Left renal cortex interstitium (tissue), 4 donors: ENCODE measurements at regions not wholly inside any gene's neighbourhood (a gene's known extent, or its start where the extent isn't known, plus 50 kb on each side); places are given as distances from the start of the nearest gene placed in this dataset.

Experiments
- DNase-seq, 4 donors: peaks; one replicate each; pipeline ENCODE4 v3.0.0-alpha.2; 2013; ENCODE audit warnings: low read depth in 4 of 4, low spot score in 2 of 4, missing footprints in 1 of 4

DNA sequence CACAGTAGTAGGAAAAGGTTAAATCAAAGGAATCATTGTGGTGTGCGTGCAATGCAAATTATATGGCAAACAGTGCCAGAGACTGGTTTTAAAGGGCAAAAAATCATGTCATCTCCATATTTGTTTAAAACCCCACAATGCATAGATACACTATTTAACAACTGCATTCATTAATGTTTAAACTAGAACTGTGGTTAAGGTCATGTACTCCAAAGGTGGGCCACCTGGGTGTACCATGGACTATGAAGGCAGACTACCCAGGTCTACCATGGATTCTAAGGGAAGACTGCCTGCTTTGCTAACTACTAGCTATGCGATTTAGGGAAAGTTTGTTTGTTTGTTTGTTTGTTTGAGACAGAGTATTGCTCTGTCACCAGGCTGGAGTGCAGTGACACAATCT is 356.3 kb downstream of the ZEB2 start:
- DNase-seq = no peak

DNA sequence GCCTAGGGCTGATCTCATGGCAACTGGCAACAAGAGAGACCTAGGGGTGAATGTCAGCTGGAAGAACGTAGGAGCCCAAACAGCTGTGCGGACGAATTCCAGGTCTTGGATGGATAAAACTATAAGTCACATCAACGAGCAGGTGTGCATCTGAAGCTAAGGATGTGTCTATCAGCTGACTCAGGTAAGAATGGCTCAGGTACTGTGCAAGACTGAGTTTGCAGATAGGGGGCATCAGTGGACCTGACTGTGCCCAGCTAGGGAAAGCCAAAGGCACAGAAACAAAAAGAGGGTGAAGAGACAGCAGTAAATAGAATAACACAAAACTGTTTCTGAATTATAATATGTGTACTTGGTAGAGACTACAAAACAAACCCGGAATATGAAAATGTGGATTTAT is 357.3 kb downstream of the ZEB2 start:
- no peak for DNase-seq

GRCh38 chr2:144161061-144161460 is 358.9 kb downstream of the ZEB2 start:
- DNase-seq = no peak

GRCh38 chr2:144159240-144159639 is 360.7 kb downstream of the ZEB2 start:
- no peak for DNase-seq

- no peak for DNase-seq
Measured at GRCh38 chr2:144158096-144158495, 361.8 kb downstream of the ZEB2 start.

DNA sequence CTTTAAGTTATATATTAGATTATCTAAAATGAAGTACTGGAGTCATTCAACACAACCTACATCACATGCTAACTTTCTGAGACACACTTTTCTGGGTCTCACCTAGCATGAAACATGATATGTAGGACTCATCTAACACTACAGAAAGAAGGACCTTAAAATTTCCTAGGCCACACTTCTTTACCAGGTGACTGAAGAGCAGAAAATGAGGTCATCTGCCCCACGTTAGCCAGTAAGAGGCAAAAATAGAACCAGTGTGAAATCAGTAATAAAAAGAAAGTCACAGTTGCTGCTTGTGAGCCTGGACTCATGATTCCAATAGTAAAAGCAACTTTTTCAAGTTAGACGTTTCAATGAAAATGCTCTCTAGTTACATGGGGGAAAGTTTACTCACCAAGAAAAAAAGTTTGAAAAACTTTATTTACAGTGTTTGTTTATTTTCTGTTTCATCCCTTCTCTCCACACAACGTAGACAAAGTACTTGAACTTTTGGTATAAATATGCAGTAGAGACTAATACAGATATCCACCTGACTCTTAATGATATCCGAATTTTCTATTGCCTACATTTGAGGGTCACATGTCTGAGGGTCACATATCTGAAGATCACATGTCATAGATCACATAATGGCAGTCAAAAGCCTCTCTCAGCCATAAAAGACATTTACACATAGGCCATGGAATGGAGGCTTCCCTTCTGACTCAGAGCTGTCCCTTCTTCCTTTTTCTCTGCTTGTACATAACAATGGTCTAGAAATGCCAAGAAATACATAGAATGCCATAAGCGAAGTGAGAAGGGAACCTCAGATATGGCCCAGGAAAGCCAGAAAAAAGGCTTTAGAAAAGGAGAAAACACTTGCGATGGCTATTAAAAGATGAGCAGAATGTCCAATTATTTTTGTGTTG is 362.9 kb downstream of the ZEB2 start:
- no peak for DNase-seq

GRCh38 chr2:144154205-144154604 is 365.7 kb downstream of the ZEB2 start:
- DNase-seq = no peak

- DNase-seq = no peak
Measured at GRCh38 chr2:144152817-144153271, 367.1 kb downstream of the ZEB2 start.

GRCh38 chr2:144151851-144152250 is 368.1 kb downstream of the ZEB2 start:
- DNase-seq = no peak

GRCh38 chr2:144151405-144151804 is 368.5 kb downstream of the ZEB2 start:
- DNase-seq = no peak

GRCh38 chr2:144147356-144147755 is 372.6 kb downstream of the ZEB2 start:
- DNase-seq = no peak

DNA sequence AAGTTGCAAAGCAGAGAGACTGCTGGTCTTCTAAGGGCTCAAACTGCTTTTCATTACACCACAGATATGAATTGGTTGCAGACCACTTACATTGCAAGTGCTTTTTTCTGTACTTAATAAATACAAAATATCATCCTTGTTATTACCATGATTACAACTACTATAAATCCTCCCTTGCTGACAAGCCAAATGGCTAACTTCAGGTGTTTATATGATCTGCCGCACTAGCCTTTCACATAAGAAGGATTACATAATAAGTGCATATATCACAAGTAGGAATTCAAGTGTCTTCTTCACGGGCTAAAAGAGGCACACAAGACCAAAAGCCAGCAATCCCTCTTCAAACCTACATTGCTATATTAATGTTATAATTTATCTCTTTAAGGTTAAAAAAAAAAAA is 373.0 kb downstream of the ZEB2 start:
- no peak for DNase-seq

DNA sequence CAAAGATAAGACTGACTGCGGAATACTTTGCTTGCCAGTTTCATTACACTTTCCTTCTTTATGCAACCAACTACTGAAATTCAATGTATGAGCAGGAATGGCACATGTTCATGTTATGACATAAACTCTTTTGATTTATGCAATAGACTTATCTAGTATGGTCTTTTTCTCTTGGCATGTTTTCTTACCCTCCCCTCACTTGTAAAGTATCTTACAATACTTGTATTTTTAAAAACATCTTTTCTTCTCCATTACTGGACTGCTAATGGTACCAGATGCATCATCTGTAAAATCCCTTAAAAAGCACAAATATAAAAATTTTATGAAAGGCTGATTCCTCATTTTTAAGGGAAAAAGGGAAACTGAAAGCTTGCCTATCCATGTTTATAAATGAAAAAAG is 373.8 kb downstream of the ZEB2 start:
- DNase-seq = no peak

DNA sequence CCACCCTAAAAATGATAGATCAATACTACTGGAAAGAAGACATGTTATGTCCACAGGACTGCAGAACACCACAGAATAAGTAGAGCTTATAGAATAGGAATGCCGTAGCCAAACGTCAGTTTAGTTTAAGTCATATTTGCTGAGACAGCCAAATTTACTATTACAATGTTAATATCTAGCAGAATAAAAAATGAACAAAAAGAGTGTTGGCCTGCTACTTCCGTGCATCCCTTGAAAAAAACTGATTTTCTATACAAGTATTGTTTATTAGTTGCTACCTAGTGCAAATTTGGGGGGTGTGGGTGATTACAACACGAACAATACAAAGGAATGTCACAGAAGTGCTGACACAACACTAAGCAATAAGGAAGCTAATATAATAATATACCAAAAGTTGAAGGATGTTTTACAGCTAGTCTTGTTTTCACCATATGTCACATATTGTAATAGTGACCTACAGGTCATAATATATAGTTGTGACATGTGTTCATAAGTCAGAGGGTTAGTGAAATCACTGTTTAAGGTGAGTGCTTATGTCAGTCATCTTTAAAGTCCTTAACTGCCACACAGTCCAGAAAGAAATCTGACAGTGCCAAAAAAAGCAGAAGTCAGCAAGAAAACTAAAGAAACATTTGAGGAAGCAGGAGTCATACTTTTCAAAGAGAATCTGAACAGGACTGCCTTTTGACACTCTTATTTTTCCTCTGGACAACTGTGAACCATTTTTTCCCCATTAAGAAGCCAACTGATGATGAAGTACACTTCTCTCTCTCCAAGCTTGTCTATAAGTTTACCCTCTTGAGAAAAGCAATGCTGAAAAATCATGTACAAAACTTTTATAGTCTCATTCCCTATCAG is 376.4 kb downstream of the ZEB2 start:
- DNase-seq = no peak

- DNase-seq = no peak
Measured at GRCh38 chr2:144140891-144141290, 379.0 kb downstream of the ZEB2 start.

DNA sequence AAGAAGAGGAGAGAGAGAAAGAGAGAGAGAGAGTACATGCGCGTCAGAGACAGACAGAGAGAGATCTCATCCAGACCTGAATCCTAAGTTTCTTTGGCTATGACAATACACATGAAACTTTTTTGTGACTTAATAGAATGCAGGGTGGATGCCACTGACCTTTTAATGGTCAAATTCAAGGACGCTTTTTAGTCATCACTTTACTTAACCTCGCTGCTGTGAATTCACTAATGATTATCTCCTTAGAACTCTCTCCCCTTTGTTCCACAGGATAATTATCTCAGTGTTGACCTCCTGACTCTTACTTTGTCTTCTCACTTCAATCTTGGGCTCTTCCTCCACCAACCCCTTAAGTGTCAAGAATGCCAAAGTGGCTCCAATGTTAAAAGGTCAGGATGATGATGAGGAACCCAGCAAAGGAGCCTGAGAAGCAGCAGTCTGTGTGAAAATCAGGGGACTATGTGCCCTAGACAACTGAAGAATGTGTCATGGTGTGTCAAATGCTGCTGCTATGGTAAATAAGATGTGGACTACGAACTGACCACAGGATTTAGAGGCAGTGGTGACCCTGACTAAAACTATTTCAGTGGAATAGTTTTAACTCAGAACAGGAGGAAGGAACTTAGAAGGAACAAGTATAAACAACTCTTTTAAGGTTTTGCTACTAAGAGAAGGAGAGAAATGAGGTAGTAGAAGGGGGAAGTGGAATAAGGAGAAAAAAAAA is 382.1 kb downstream of the ZEB2 start:
- no peak for DNase-seq

DNA sequence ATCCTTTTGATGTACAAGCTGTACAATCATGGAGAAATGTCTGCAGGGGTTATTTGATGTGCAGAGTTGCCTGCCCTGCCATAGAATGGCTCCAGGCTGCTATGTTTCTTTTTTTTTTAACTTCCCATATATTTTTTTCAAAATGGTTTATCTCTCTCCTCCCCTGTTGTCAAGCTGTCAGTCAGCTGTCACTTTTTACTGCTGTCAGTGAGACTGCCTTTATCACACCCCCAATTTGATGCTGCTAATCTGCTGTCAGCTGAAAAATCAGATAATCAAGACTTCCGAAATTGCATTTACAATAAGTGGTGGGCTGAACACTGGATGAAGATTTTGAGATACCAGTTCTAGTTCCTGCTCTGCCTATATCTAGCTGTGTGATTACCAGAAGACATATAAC is 382.6 kb downstream of the ZEB2 start:
- DNase-seq = no peak

GRCh38 chr2:144136297-144137010 is 383.5 kb downstream of the ZEB2 start:
- no peak for DNase-seq

- no peak for DNase-seq
Measured at GRCh38 chr2:144133936-144134665, 385.8 kb downstream of the ZEB2 start.

GRCh38 chr2:144132357-144132756 is 387.6 kb downstream of the ZEB2 start:
- DNase-seq = no peak
